ENCODE measurements at regions not wholly inside any gene's neighbourhood (a gene's known extent, or its start where the extent isn't known, plus 50 kb on each side); places are given as distances from the start of the nearest gene placed in this dataset.

GRCh38 chr4:136687596-136687995 lies 844.7 kb downstream of the PCDH18 start:
- FAIRE-seq (no peak), DNase-seq (ENCODE audit: low read depth, low spot score) (no peak), ATAC-seq (no peak; the same call in 2 of the 3 replicates)

More at GRCh38 chr4:136687596-136687995, 844.7 kb downstream of the PCDH18 start:
- SMC1A ChIA-PET (ENCODE audit: uncharacterized antibody, unreplicated experiment), result interaction anchor here (1.0 to 2.5 kb wide), 8 partner anchors 11 to 177 kb away, joined by 3 to 20 read pairs (median 4); no protein-coding TSS in a partner anchor
- no peaks in the 10 kb centered on the region for H3K27me3 ChIP-seq (replicated peaks in 1 of 2; ENCODE audit: control insufficient read depth in 2 of 2, insufficient read depth in 2 of 2, low read length in 1 of 2)
- in situ Hi-C loops (cut with MboI), result no loop called here
- no peaks in the 10 kb centered on the region for H3K36me3 ChIP-seq (ENCODE audit: control insufficient read depth in 2 of 2, insufficient read depth in 2 of 2, low read length in 1 of 2)
- no peak overlapping the region for H3K9ac ChIP-seq (ENCODE audit: control insufficient read depth, insufficient read depth, low read length)
- TF ChIP-seq CEBPB (IDR thresholded peaks at IDR 0.05; ENCODE audit: borderline replicate concordance in 1 of 2, low read depth in 2 of 2, low read length in 2 of 2), result no peak
- TF ChIP-seq BCLAF1 (IDR thresholded peaks at IDR 0.05), result no peak
- no peak for TF ChIP-seq MAX (IDR thresholded peaks at IDR 0.05; ENCODE audit: low read depth, low read length)
- no peak for TF ChIP-seq NFXL1 (IDR thresholded peaks at IDR 0.05; ENCODE audit: borderline replicate concordance)
- TF ChIP-seq BMI1 (IDR thresholded peaks at IDR 0.05; ENCODE audit: borderline replicate concordance), result no peak
- no peak for TF ChIP-seq NFYA (IDR thresholded peaks at IDR 0.05; ENCODE audit: borderline replicate concordance, low read depth, low read length)
- TF ChIP-seq SIX5 (IDR thresholded peaks at IDR 0.05; ENCODE audit: low read depth, low read length, severe bottlenecking), result no peak
- no peak for TF ChIP-seq STAT3 (IDR thresholded peaks at IDR 0.05; ENCODE audit: low read depth, low read length)
- no peak for TF ChIP-seq TARDBP (IDR thresholded peaks at IDR 0.05; ENCODE audit: borderline replicate concordance)
- TF ChIP-seq CBFB (IDR thresholded peaks at IDR 0.05; ENCODE audit: low read depth), result no peak
- no peak overlapping the region for H3K4me3 ChIP-seq
- H2AFZ ChIP-seq (ENCODE audit: control insufficient read depth, low read depth, low read length), result no peak overlapping the region
- no peak overlapping the region for H3K4me2 ChIP-seq (ENCODE audit: control insufficient read depth, insufficient read depth)
- H3K4me1 ChIP-seq (ENCODE audit: control insufficient read depth, insufficient read depth, low read length), result no peaks in the 10 kb centered on the region
- H3K27ac ChIP-seq (ENCODE audit: control insufficient read depth, insufficient read depth), result no peak overlapping the region
- WGBS (ENCODE audit: insufficient coverage, insufficient replicate concordance, low lambda C conversion rate, missing lambda C conversion rate), result 0% methylated on average over 2 of the region's 2 CpGs
- no peaks in the 10 kb centered on the region for H3K9me3 ChIP-seq (replicated peaks; ENCODE audit: control insufficient read depth, insufficient read depth, low read length)
- RAD21 ChIA-PET (ENCODE audit: unreplicated experiment), result interaction anchor here (0.9 to 2.2 kb wide), 4 partner anchors 16 to 176 kb away, joined by 3 to 20 read pairs (median 4); no protein-coding TSS in a partner anchor
- BruUV-seq (replicated peaks), result no TSS peak
- POLR2A ChIA-PET, result no interaction called here
- intact Hi-C loops (cut with micrococcal nuclease; ENCODE audit: unreplicated experiment), result loop anchor here (5.0 kb wide), 1 partner anchor 175 kb away; no protein-coding TSS in a partner anchor
- no peaks in the 10 kb centered on the region for H4K20me1 ChIP-seq (ENCODE audit: control insufficient read depth, insufficient read depth)
- CTCF ChIA-PET, result interaction anchor here (0.8 to 3.8 kb wide), 6 partner anchors 9 to 177 kb away, joined by 3 to 32 read pairs (median 4); no protein-coding TSS in a partner anchor
- H3K79me2 ChIP-seq (ENCODE audit: control insufficient read depth, insufficient read depth, low read length), result no peaks in the 10 kb centered on the region
